K562 (cell line): ENCODE measurements at regions not wholly inside any gene's neighbourhood (a gene's known extent, or its start where the extent isn't known, plus 50 kb on each side); places are given as distances from the start of the nearest gene placed in this dataset.

Experiments
- ATAC-seq: fragments of 200-7000 bp; cut with Tn5 transposase; 3 replicates; pipeline ENCODE4 v1.9.1; 2020; ENCODE audit warnings: moderate library complexity
- BruUV-seq: library from RNA; stranded (reverse); fragments of 400-500 nt; replicated peaks from 2 replicates; lab custom pipeline; 2021; lab: Mats Ljungman, UMichigan
- CTCF ChIA-PET: fragments of 300-600 bp; formaldehyde crosslinking; extraction: SDS; loops from one replicate; lab custom pipeline; 2021; ENCODE audit warnings: low intra/inter-chr PET ratio; lab: Yijun Ruan, JAX
- POLR2A ChIA-PET: fragments of 300-600, 350-650 bp; sonication (Branson Sonifier 250); formaldehyde crosslinking; extraction: SDS; loops from one replicate; lab custom pipeline; 2021; ENCODE audit warnings: antibody characterized with exemption, inconsistent platforms; lab: Yijun Ruan, JAX
- DNase-seq, 4 experiments: peaks; one replicate each; pipeline versions ENCODE4 v3.0.0 to v3.0.0-alpha.2; 2011 to 2018; ENCODE audit warnings: low spot score in 3 of 4, mixed read lengths in 3 of 4; ENCODE audit errors: extremely low read depth in 1 of 4
- FAIRE-seq: peaks from 2 replicates; lab custom pipeline; 2011; peaks lifted over from hg19 to GRCh38; lab: Jason Lieb, UNC
- H2AFZ ChIP-seq: 2 replicates; pipeline ENCODE4 v1.6.0; 2011; ENCODE audit warnings: low read depth, low read length, control low read depth, inconsistent platforms
- H3K27ac ChIP-seq: fragments of 200-600 bp; 3 replicates; pipeline ENCODE4 v1.8.0; 2011; ENCODE audit warnings: low read depth, mild to moderate bottlenecking, control low read depth, inconsistent platforms, low read length, moderate library complexity, mixed read lengths; ENCODE audit errors: extremely low read depth
- H3K27me3 ChIP-seq, 2 experiments: fragments of 300-600 bp in 1 of 2; 2 replicates in 1 of 2; 3 replicates in 1 of 2; pipeline versions ENCODE4 v1.6.0 to v1.8.0; 2011; ENCODE audit warnings: inconsistent platforms in 2 of 2, low read length in 2 of 2, mild to moderate bottlenecking in 1 of 2, mixed read lengths in 1 of 2, moderate library complexity in 1 of 2; ENCODE audit not compliant: control insufficient read depth in 2 of 2, insufficient read depth in 2 of 2
- H3K36me3 ChIP-seq: fragments of 300-600 bp; 3 replicates; pipeline ENCODE4 v1.8.0; 2011; ENCODE audit warnings: mild to moderate bottlenecking, low read length, inconsistent platforms; ENCODE audit not compliant: control insufficient read depth, insufficient read depth
- H3K4me1 ChIP-seq, 2 experiments: fragments of 200-600 bp in 1 of 2; replicated peaks in 1 of 2; 2 replicates in 1 of 2; 3 replicates in 1 of 2; pipeline versions ENCODE4 v1.5.1 to v1.8.0; 2011; ENCODE audit warnings: inconsistent platforms in 2 of 2, low read length in 2 of 2, mild to moderate bottlenecking in 1 of 2, mixed read lengths in 1 of 2, moderate library complexity in 1 of 2; ENCODE audit not compliant: control insufficient read depth in 2 of 2, insufficient read depth in 2 of 2
- H3K4me2 ChIP-seq: 2 replicates; pipeline ENCODE4 v1.6.1; 2011; ENCODE audit warnings: low read length, control low read depth, inconsistent platforms, mixed read lengths; ENCODE audit not compliant: insufficient read depth
- H3K4me3 ChIP-seq: fragments of 200-600 bp; sonication (generic), shearing (Covaris generic); 2 replicates; pipeline ENCODE4 v1.5.1; 2016; ENCODE audit warnings: control low read depth, inconsistent platforms
- H3K79me2 ChIP-seq: fragments of 200-600 bp; 3 replicates; pipeline ENCODE4 v1.8.0; 2011; ENCODE audit warnings: low read length, inconsistent platforms; ENCODE audit not compliant: control insufficient read depth, insufficient read depth
- H3K9ac ChIP-seq, 2 experiments: 2 replicates each; pipeline versions ENCODE4 v1.6.0 to v1.6.1; 2011; ENCODE audit warnings: low read depth in 2 of 2, low read length in 2 of 2, control low read depth in 1 of 2, inconsistent platforms in 1 of 2, mild to moderate bottlenecking in 1 of 2, mixed read lengths in 1 of 2; ENCODE audit not compliant: insufficient read depth in 1 of 2
- H3K9me1 ChIP-seq: one replicate; pipeline ENCODE4 v1.6.0; 2011; ENCODE audit warnings: inconsistent platforms, mild to moderate bottlenecking, low read length, moderate library complexity; ENCODE audit not compliant: control insufficient read depth, insufficient read depth
- H3K9me3 ChIP-seq: replicated peaks from 2 replicates; pipeline ENCODE4 v1.5.1; 2011; ENCODE audit warnings: low read depth, low read length, inconsistent platforms; ENCODE audit not compliant: control insufficient read depth, insufficient read depth
- H4K20me1 ChIP-seq: replicated peaks from 2 replicates; pipeline ENCODE4 v1.6.1; 2011; ENCODE audit warnings: low read length, inconsistent platforms, mixed read lengths; ENCODE audit not compliant: control insufficient read depth, insufficient read depth
- FUS ChIP-seq: fragments of 200-400 bp; formaldehyde crosslinking; optimal IDR thresholded peaks from 2 replicates; pipeline ENCODE3; 2017; ENCODE audit warnings: low read depth, low read length
- ID3 ChIP-seq, 2 experiments: fragments of 250-450 bp in 1 of 2; fragments of 450-650 bp in 1 of 2; sonication (Bioruptor Pico) in 1 of 2; IDR thresholded peaks; 2 replicates each; pipeline versions ENCODE4 v1.6.1 to v1.8.0; 2016 to 2021; ENCODE audit warnings: mild to moderate bottlenecking in 2 of 2, moderate library complexity in 2 of 2, missing compliant biosample characterization in 1 of 2, missing genetic modification characterization in 1 of 2
- KDM1A ChIP-seq, 2 experiments: fragments of 450-650 bp; IDR thresholded peaks; 2 replicates each; pipeline ENCODE4 v1.6.1; 2016; ENCODE audit warnings: mild to moderate bottlenecking in 2 of 2
- PURB ChIP-seq: sonication (generic); formaldehyde crosslinking; IDR thresholded peaks from 2 replicates; pipeline ENCODE4 v1.9.0; 2021; ENCODE audit warnings: low read depth, mild to moderate bottlenecking, missing genetic modification reagents
- SETDB1 ChIP-seq: IDR thresholded peaks from one replicate; pipeline ENCODE4 v1.6.1; 2012; ENCODE audit warnings: low read length, control low read depth, inconsistent platforms
- TBL1XR1 ChIP-seq, 2 experiments: IDR thresholded peaks; 2 replicates each; pipeline ENCODE4 v1.6.1; 2012; ENCODE audit warnings: improper control_type of control experiment in 2 of 2, low read length in 2 of 2, mild to moderate bottlenecking in 1 of 2
- ZNF41 ChIP-seq: fragments of 250-450 bp; sonication (Bioruptor Pico); conservative IDR thresholded peaks from 2 replicates; pipeline ENCODE4 v1.4.0; 2020; ENCODE audit warnings: mild to moderate bottlenecking
- in situ Hi-C: fragments of 300-500 bp; cut with MboI; formaldehyde crosslinking; loops from 4 replicates; pipeline ENCODE4 v1.15.0; 2018; ENCODE audit warnings: inconsistent platforms, mixed read lengths
- intact Hi-C: fragments of 100-400 bp; cut with micrococcal nuclease; formaldehyde crosslinking; loops from 2 replicates; pipeline ENCODE4 v1.14.2; 2022

- Histone ChIP-seq H2AFZ (no peak overlapping the region), H3K9me3 (no peaks in the 10 kb centered on the region), H3K9ac (no peak overlapping the region), H3K9me1 (no peaks in the 10 kb centered on the region), H3K79me2 (no peaks in the 10 kb centered on the region), H3K4me2 (no peak overlapping the region), H4K20me1 (no peaks in the 10 kb centered on the region), H3K27ac (no peak overlapping the region), H3K27me3 (no peaks in the 10 kb centered on the region), H3K4me3 (no peak overlapping the region), H3K36me3 (no peaks in the 10 kb centered on the region), H3K4me1 (no peaks in the 10 kb centered on the region)
- TF ChIP-seq PURB (CRISPR knock-in tag) = no peak
- TF ChIP-seq KDM1A (IDR thresholded peaks at IDR 0.05) = no peak
- TF ChIP-seq ID3 (CRISPR knock-in tag; IDR thresholded peaks at IDR 0.05) = no peak
- TF ChIP-seq ID3 (tag; IDR thresholded peaks at IDR 0.05) = no peak
- intact Hi-C loops (no loop called here), in situ Hi-C loops (no loop called here)
- CTCF ChIA-PET = no interaction called here
- ATAC-seq (no peak), DNase-seq (no peak), FAIRE-seq (no peak)
- no TSS peak for BruUV-seq
- POLR2A ChIA-PET = no interaction called here
Observed at GRCh38 chr9:115262477-115262876, 144.5 kb upstream of the TNC start.

- no peak overlapping the region for H3K4me2 ChIP-seq
- no peak overlapping the region for H3K4me3 ChIP-seq
- intact Hi-C loops (no loop called here), in situ Hi-C loops (no loop called here)
- H4K20me1 ChIP-seq = no peaks in the 10 kb centered on the region
- H3K4me1 ChIP-seq = no peaks in the 10 kb centered on the region
- no peak overlapping the region for H3K9ac ChIP-seq
- no peak overlapping the region for H3K27ac ChIP-seq
- no peaks in the 10 kb centered on the region for H3K36me3 ChIP-seq
- no peaks in the 10 kb centered on the region for H3K27me3 ChIP-seq
- ChIA-PET POLR2A (no interaction called here), CTCF (no interaction called here)
- TF ChIP-seq TBL1XR1 (IDR thresholded peaks at IDR 0.05; ENCODE audit: low read length in 2 of 2) (no peak), ZNF41 (CRISPR knock-in tag) (no peak), FUS (no peak), SETDB1 (no peak)
- FAIRE-seq (no peak), DNase-seq (no peak), ATAC-seq (no peak)
- H2AFZ ChIP-seq = no peak overlapping the region
- no peaks in the 10 kb centered on the region for H3K9me1 ChIP-seq
- H3K9me3 ChIP-seq = no peaks in the 10 kb centered on the region
- no TSS peak for BruUV-seq
- no peaks in the 10 kb centered on the region for H3K79me2 ChIP-seq
Observed at GRCh38 chr9:115262952-115263351, 145.0 kb upstream of the TNC start.
